Stimulated activated CD4-positive, alpha-beta T cell treated with anti-CD3 and anti-CD28 coated beads, Interleukin-1b, Interleukin-23, amount 100 ng/mL, for 48 hours (primary cell): ENCODE measurements at regions not wholly inside any gene's neighbourhood (a gene's known extent, or its start where the extent isn't known, plus 50 kb on each side); places are given as distances from the start of the nearest gene placed in this dataset.

Experiments used
- DNase-seq: peaks from one replicate; pipeline ENCODE4 v3.0.0-alpha.2; 2020

GRCh38 chr12:4099276-4099675 is 174.3 kb upstream of the CCND2 start:
- no peak for DNase-seq

DNA sequence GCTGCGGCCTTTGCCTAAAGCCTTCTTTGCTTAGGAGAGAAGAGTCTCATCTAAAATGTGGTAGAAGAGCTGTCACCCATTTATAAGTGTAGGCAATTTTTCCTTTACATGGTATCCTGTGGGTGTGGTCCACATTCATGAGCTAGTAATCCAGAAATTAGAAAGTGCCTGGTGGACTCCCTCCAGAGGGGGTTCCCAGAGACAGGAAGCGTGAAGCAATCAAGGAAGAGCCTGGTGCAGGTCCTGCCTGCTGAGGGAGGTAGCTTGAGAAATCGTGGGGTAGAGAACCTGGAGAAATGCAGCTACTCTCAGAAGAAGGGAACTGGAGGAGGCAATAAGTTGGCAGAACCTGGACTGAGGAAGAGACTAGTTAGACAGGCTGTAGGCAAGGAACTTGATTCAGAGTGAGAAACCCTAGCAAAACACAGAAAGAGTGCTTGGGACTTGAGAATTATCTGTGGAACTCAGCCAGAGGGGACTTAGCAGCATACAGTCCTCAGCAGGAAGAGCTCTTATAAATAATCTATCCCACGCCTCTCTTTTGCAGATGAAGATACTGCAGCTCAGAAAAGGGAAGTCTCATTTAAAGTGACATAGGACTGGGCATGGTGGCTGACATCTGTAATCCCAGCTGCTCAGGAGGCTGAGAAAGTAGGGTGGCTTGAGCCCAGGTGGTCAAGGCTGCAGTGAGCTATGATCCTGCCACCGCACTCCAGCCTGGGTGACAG is 182.4 kb upstream of the CCND2 start:
- no peak for DNase-seq

DNA sequence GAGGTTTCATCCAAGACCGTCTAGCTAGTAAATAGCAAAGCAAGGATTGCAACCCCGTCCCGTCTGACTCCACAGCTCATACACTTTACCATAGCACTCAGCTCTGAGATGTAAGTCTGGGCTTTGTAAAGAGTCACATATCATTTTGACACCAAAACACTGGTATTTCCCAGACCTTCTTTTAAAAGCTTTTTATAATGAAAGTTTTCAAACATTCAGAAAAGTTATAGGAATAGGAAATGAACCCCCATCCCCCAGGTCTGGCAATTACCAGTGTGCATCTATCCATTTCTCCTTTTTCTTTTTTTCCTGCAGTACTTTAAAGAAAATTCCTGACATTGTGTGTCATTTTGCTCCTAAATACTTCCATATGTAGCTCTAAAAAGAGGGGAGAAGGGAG is 183.6 kb upstream of the CCND2 start:
- DNase-seq, result no peak

- no peak for DNase-seq
Observed at GRCh38 chr12:4089121-4089606, 184.4 kb upstream of the CCND2 start.

DNA sequence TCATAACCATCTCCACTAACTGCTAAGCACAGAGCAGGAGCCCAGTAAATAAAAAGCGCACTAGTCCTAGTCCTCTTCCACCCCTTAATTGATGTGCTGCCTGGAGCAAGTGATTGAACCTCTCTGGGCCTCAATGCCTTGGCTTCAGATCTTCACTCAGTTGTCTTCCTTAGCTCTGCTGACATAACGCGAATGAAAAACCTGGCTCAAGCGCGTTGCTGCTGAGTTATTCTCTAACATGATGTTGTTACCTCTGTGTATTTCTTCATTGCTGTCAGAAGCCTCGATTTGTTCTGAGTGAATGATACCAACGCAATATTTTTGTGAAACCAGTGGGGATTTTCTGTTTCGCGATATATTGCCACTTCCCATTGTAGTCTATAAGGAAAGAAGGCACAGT is 185.1 kb upstream of the CCND2 start:
- no peak for DNase-seq

DNA sequence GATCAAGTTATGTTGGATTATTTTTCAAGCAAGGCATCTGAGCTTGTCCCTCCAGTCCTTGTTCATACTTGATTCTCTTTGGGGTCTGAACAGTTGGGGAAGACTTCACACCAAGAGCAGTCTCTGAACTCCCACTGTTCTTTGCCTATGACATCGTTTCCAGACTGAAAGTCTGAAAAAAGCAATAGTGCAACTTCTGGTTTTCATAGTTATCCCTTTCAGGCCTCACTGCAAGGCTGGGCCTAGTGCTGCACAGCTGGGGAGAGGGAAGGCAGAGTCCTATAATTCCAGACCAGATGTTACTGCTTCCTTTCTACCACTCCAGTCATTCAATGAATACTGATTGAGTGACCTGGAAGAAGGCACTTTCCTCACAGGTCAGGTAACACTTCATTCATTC is 187.1 kb upstream of the CCND2 start:
- DNase-seq, result no peak

DNA sequence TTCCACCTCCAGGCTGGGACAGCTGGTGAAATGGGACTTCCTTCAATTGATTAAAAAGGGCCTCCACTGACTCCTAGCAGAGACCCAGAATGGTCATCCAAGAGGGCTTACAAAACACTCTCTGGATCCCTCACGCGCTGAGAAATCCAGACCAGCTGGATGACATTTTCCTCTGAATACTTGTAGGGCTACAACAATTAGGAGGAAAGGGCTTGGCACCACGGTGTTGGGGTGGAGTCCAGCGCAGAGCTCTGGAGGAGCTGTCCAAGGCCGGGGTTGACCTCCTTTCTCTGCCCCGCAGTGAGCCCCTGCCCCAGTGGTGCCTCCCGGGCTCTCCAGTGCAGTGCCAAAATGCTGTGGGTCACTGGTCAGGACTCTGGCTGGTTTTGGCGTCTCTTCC is 189.0 kb upstream of the CCND2 start:
- no peak for DNase-seq

DNA sequence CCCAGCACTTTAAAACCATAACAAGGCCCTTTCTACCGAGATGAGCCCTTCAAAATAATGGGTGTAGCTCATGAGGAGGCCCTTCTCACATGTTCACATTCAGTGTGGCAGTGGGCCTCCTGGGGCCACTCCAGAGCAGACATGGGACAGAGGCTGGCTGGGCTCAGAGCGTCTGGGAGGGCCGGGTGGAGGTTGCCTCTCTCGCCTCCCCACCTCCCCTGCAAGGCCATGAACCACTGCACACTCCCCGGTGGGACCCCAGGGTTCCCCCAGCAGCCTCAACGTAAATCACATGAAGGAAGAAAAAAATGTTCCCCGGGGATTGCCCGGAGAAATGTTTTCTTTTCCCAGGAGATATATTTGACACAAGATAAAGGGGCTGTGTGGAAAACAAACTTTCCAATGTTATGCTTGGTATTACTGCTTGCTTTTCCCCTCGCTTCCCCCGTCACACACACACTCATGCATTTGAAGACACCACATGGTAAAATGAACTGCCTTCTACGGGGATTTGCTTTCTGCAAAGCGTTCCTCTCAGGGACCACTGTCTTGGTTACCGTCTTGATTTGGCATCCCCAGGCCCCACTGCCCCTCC is 190.7 kb upstream of the CCND2 start:
- DNase-seq, result no peak

GRCh38 chr12:4080213-4080612 is 193.3 kb upstream of the CCND2 start:
- no peak for DNase-seq

- no peak for DNase-seq
Observed at GRCh38 chr12:4074129-4074528, 199.4 kb upstream of the CCND2 start.

- no peak for DNase-seq
Observed at GRCh38 chr12:4069670-4070010, 196.4 kb upstream of the PARP11 start.

DNA sequence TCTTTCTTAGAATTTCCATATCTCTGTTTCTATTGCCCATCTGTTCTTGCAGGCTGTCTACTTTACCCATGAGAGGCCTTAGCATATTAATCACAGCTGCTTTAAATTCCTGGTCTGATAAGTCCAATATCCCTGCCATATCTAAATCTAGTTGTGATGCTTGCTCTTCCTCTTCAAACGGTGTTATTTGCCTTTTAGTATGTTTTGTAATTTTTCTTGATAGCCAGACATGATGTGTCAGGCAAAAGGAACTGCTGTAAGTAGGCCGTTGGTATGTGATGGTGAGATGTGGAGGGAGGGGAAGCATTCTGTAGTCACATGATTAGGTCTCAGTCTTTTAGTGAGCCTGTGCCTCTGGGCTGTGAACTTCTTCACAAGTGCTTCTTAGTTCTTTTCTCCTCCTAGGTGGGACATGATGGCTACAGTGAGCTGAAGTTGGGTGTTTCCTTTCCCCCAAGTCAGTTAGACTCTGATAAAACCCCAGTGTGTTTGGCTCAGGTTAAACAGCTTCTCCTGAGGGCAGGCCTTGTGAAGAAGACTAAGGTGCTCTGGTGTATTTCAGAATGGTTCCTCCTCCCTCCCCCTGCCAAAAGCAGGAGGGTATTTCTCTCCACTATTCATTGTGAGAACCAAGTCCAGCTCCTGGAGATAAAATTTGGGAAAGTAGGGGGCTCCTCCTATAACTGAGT is 195.9 kb upstream of the PARP11 start:
- DNase-seq, result no peak

- DNase-seq, result no peak
Observed at GRCh38 chr12:4064008-4064407, 190.8 kb upstream of the PARP11 start.

DNA sequence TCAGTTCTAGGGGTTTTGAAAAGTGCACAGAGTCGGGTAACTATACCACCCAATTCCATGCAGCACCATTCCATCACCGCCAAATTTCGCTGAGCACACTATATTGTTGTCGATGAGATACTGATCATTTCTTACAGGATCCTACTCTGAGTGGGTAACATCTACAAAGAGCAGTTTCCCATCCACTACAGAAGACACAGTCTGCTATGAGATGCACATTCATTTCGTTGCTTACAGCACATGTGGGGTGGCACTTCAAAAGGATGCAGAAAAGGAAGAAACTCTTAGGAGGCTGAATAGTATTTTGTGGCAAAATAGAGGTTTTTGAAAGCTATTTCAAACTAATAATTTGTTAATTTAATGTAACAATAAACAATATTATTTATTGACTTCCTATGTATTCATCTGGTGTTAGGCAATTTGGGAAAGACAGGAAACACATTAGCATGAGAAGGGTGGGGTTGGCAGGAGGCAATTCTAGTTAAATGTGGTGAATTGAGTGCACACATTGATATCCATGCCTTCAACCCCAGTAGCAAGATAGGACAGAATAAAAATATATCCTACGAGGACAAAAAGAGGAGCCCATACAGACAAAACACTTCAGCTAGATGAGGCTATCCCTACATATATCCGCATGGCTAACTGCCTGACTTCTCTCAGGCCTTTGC is 186.8 kb upstream of the PARP11 start:
- DNase-seq, result no peak

DNA sequence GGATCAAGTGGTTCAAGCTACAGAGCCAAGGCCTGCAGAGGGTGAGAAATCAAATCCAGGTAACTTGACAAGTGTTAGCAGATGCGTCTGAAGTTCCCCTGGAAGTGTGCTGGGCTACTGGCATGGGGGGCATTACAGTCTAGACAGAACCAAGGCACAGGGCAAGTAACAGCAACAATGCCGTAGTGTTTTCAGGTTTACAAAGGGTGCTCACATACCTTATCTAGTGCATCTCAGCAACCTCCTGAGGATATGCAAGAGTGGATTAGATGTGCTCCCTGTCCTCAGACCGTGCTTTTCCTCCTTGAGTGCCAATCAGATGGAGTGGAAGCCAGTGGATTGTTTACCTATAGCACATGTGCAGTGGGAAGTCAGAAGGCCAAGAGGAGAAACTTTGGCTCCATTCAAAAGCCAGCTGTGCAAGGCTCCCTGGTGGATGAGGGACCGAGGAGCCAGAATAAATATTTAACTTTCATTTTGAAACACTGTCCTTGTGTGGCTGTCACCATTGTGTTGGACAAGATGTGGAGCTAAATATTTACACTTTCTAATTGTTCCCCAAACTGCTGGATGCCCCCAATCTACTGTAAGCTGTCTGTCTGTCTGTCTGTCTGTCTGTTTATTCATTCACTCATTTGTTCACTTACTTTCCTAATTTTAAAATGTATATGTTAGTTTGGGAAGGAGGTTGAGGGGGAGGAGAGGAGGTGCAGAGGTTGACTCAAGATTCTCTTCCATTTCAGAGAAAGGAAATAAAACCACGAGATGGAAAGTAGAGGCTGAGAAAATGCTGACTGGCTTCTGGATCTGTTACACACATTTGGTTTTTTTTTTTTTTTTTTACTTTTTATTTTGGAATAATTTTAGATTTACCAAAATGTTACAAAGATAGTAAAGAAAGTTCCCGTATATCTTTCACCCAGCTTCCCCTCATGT is 184.0 kb upstream of the PARP11 start:
- DNase-seq, result no peak

- no peak for DNase-seq
Observed at GRCh38 chr12:4054630-4055029, 181.4 kb upstream of the PARP11 start.

DNA sequence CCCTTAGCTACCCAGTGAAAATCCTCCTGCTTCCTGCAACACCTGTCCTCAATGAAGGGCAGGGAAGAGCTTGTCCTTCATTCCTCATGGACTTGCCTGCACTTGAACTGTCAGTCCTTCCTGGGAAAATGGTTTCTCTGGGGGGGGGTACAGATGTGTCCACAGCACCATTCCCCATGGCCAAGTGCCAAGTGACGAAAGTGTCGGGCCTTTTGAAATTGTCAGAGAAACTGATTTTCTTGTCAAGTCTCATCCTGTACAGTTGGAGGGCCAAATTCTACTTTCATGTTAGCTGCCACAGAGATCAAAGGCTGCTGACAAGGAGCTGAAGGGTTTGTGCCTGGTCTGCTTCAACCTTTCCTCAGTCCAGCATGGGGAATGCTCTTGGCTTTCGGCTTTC is 179.5 kb upstream of the PARP11 start:
- no peak for DNase-seq

GRCh38 chr12:4051596-4051995 is 178.4 kb upstream of the PARP11 start:
- no peak for DNase-seq

DNA sequence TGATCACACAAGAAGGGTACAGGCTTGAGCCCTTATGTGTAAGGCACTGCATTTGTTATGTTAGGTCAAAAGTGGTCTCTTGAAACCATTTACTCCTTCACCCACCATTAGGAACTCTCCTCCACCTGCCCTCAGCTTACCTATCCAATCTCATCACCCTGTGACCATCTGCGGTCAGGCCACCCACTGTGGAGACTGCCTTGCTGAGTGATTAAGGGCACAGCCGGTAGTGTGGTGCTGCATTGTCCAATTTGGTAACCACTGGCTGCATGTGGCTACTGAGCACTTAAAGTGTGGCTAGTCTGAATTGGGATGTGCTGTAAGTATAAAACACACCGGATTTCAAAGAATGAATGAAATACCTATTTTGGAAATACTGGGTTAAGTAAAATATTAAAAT is 177.1 kb upstream of the PARP11 start:
- DNase-seq, result no peak

DNA sequence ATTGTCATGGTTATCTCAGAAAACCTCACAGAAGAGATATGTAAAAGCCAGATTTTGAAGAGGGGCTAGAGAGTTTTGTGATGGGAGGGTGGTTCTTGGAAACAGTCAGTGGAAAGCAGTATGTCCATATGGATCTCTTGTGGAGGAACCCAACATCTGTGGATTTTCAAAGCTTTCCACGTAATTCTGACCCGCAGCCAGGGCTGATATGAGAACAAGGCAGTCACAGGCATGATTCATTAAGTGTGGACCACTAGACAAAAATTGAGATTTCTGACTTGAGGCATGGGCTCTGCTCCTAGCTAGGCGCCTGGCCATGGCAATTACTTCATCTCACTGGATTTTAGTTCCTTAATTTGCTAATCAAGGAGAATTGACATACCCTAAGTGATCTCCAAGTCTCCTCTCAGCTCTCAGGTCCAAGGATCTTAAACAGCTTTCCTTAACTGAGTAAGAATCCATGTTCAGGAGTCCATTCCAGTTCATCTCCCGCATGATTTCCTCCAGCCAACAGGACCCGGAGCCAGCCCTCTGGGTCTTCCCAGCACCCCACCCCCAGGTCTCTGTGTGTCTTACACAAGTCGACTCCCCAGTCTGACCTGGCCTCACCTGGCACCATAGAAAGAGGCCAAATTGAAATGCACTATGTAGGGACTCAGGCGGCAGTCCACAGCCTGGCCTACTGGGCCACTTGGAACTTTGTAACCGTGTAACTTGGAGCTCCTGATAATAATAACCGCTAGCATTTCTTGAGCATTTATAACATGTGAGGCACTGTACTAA is 176.3 kb upstream of the PARP11 start:
- DNase-seq, result no peak

GRCh38 chr12:4047421-4047820 is 174.2 kb upstream of the PARP11 start:
- DNase-seq, result no peak

GRCh38 chr12:4046495-4046840 is 173.3 kb upstream of the PARP11 start:
- no peak for DNase-seq
